Astrocyte (in vitro differentiated cells and primary cell): ENCODE measurements at regions not wholly inside any gene's neighbourhood (a gene's known extent, or its start where the extent isn't known, plus 50 kb on each side); places are given as distances from the start of the nearest gene placed in this dataset.
"Not testable (repeated sequence)": the region's sequence is repeated elsewhere in the genome, so short reads cannot be mapped to it uniquely, and the experiment has no call there.

ENCODE experiments used
- DNase-seq: peaks from one replicate; pipeline ENCODE4 v3.0.0-alpha.2; 2010; ENCODE audit warnings: low read depth
- FAIRE-seq: peaks from 2 replicates; lab custom pipeline; 2011; peaks lifted over from hg19 to GRCh38; lab: Jason Lieb, UNC
- H2AFZ ChIP-seq: 2 replicates; pipeline ENCODE4 v1.6.0; 2012; ENCODE audit warnings: low read depth, low read length, inconsistent platforms
- H3K27ac ChIP-seq: 2 replicates; pipeline ENCODE4 v1.5.1; 2011; ENCODE audit warnings: low read depth, low read length, inconsistent platforms
- H3K27me3 ChIP-seq: 2 replicates; pipeline ENCODE4 v1.6.0; 2011; ENCODE audit warnings: low read length, inconsistent platforms; ENCODE audit not compliant: insufficient read depth
- H3K36me3 ChIP-seq: 2 replicates; pipeline ENCODE4 v1.5.1; 2011; ENCODE audit warnings: low read length, inconsistent platforms; ENCODE audit not compliant: insufficient read depth
- H3K4me1 ChIP-seq: 2 replicates; pipeline ENCODE4 v1.5.1; 2011; ENCODE audit warnings: low read length, inconsistent platforms; ENCODE audit not compliant: insufficient read depth
- H3K4me2 ChIP-seq: 2 replicates; pipeline ENCODE4 v1.6.0; 2012; ENCODE audit warnings: low read length, inconsistent platforms
- H3K4me3 ChIP-seq: 2 replicates; pipeline ENCODE4 v1.5.1; 2011; ENCODE audit warnings: low read depth, mild to moderate bottlenecking, low read length, inconsistent platforms; ENCODE audit not compliant: insufficient read depth
- H3K79me2 ChIP-seq: 2 replicates; pipeline ENCODE4 v1.6.0; 2012; ENCODE audit warnings: mild to moderate bottlenecking, low read length, inconsistent platforms; ENCODE audit not compliant: insufficient read depth
- H3K9ac ChIP-seq: 2 replicates; pipeline ENCODE4 v1.6.0; 2012; ENCODE audit warnings: mild to moderate bottlenecking, low read length, inconsistent platforms
- H3K9me3 ChIP-seq: 2 replicates; pipeline ENCODE4 v1.5.1; 2012; ENCODE audit warnings: low read depth, mild to moderate bottlenecking, low read length, inconsistent platforms; ENCODE audit not compliant: insufficient read depth
- H4K20me1 ChIP-seq: 2 replicates; pipeline ENCODE4 v1.6.0; 2012; ENCODE audit warnings: low read length, inconsistent platforms; ENCODE audit not compliant: insufficient read depth
- H3K27ac Mint-ChIP-seq: one replicate; pipeline ENCODE4 v1.8.0; 2021; ENCODE audit warnings: mild to moderate bottlenecking, mixed read lengths; ENCODE audit not compliant: unreplicated experiment
- H3K27me3 Mint-ChIP-seq: one replicate; pipeline ENCODE4 v1.8.0; 2021; ENCODE audit warnings: low read depth, mixed read lengths; ENCODE audit not compliant: unreplicated experiment
- H3K36me3 Mint-ChIP-seq: one replicate; pipeline ENCODE4 v1.8.0; 2021; ENCODE audit warnings: low read depth, mixed read lengths; ENCODE audit not compliant: unreplicated experiment
- H3K4me1 Mint-ChIP-seq: one replicate; pipeline ENCODE4 v1.8.0; 2021; ENCODE audit warnings: low read depth, mixed read lengths; ENCODE audit not compliant: unreplicated experiment
- H3K4me3 Mint-ChIP-seq: one replicate; pipeline ENCODE4 v1.8.0; 2021; ENCODE audit warnings: mild to moderate bottlenecking, moderate library complexity, mixed read lengths; ENCODE audit not compliant: unreplicated experiment
- H3K9me3 Mint-ChIP-seq: one replicate; pipeline ENCODE4 v1.8.0; 2021; ENCODE audit warnings: mild to moderate bottlenecking, mixed read lengths; ENCODE audit not compliant: unreplicated experiment
- EZH2 ChIP-seq: IDR thresholded peaks from 2 replicates; pipeline ENCODE4 v1.6.1; 2012; ENCODE audit warnings: mild to moderate bottlenecking, low read length, inconsistent platforms; ENCODE audit not compliant: insufficient read depth
- TF ChIP-seq, protein P1 (sequence below): IDR thresholded peaks from 2 replicates; pipeline ENCODE4 v1.5.1; 2011; ENCODE audit warnings: low read depth, mild to moderate bottlenecking, inconsistent platforms, low read length, moderate library complexity; ENCODE audit not compliant: insufficient read depth

DNA sequence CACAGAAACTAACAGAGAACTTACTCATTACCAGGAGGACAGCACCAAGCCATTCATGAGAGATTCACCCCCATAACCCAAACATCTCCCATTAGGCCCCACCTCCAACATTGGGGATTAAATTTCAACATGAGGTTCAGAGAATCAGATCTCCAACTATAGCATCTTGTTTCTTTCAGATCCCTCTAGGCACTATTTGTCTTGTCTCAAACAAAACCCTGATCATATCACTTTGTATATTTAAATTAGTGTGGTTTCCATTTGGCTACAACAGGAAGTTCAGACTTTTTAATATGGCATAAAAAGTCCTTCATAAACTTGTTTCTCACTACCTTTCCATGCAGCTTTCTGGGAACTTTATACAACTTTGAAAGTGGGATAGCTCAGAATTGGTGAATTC, 699.0 kb upstream of the MIR17HG start:
- H3K27me3 Mint-ChIP-seq, result no peaks in the 10 kb centered on the region
- TF ChIP-seq, protein P1, sequence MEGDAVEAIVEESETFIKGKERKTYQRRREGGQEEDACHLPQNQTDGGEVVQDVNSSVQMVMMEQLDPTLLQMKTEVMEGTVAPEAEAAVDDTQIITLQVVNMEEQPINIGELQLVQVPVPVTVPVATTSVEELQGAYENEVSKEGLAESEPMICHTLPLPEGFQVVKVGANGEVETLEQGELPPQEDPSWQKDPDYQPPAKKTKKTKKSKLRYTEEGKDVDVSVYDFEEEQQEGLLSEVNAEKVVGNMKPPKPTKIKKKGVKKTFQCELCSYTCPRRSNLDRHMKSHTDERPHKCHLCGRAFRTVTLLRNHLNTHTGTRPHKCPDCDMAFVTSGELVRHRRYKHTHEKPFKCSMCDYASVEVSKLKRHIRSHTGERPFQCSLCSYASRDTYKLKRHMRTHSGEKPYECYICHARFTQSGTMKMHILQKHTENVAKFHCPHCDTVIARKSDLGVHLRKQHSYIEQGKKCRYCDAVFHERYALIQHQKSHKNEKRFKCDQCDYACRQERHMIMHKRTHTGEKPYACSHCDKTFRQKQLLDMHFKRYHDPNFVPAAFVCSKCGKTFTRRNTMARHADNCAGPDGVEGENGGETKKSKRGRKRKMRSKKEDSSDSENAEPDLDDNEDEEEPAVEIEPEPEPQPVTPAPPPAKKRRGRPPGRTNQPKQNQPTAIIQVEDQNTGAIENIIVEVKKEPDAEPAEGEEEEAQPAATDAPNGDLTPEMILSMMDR, result no peak
- no peak for TF ChIP-seq EZH2
- Histone ChIP-seq H3K36me3 (no peaks in the 10 kb centered on the region), H3K27me3 (no peaks in the 10 kb centered on the region), H4K20me1 (no peaks in the 10 kb centered on the region), H2AFZ (no peak overlapping the region), H3K4me1 (no peaks in the 10 kb centered on the region), H3K9ac (no peak overlapping the region), H3K9me3 (peaks cover 3% of the 10 kb centered on the region), H3K4me2 (no peak overlapping the region), H3K4me3 (no peak overlapping the region), H3K27ac (no peak overlapping the region), H3K79me2 (no peaks in the 10 kb centered on the region)
- no peak for DNase-seq
- no peak overlapping the region for H3K27ac Mint-ChIP-seq
- H3K4me1 Mint-ChIP-seq, result no peaks in the 10 kb centered on the region
- no peak overlapping the region for H3K4me3 Mint-ChIP-seq
- FAIRE-seq, result no peak
- H3K36me3 Mint-ChIP-seq, result peaks cover 2% of the 10 kb centered on the region
- H3K9me3 Mint-ChIP-seq, result peaks cover 17% of the 10 kb centered on the region

DNA sequence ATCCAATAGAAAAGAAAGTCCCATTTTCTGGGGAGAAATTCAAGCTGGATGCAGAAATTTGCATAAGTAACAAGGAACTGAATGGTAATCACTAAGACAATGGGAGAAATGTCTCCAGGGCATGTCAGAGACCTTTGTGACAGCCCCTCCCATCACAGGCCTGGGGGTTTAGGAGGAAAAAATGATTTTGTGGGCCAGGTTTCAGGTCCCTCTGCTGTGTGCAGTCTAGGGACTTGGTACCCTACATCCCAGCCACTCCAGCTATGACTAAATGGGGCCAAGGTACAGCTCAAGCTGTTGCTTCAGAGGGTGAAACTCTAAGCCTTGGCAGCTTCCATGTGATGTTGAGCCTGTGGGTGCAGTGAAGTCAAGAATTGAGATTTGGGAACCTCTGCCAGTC, 695.5 kb upstream of the MIR17HG start:
- Histone ChIP-seq H3K4me1 (no peaks in the 10 kb centered on the region), H3K36me3 (no peaks in the 10 kb centered on the region), H4K20me1 (no peaks in the 10 kb centered on the region), H3K27ac (no peak overlapping the region), H3K4me3 (no peak overlapping the region), H2AFZ (no peak overlapping the region), H3K9me3 (peaks cover 3% of the 10 kb centered on the region), H3K27me3 (no peaks in the 10 kb centered on the region), H3K4me2 (no peak overlapping the region), H3K79me2 (no peaks in the 10 kb centered on the region), H3K9ac (no peak overlapping the region)
- no peaks in the 10 kb centered on the region for H3K27me3 Mint-ChIP-seq
- H3K4me3 Mint-ChIP-seq, result no peak overlapping the region
- peaks cover 14% of the 10 kb centered on the region for H3K9me3 Mint-ChIP-seq
- no peaks in the 10 kb centered on the region for H3K4me1 Mint-ChIP-seq
- FAIRE-seq, result no peak
- no peak overlapping the region for H3K27ac Mint-ChIP-seq
- DNase-seq, result no peak
- no peaks in the 10 kb centered on the region for H3K36me3 Mint-ChIP-seq
- no peak for TF ChIP-seq EZH2
- TF ChIP-seq, protein P1, result no peak

DNA sequence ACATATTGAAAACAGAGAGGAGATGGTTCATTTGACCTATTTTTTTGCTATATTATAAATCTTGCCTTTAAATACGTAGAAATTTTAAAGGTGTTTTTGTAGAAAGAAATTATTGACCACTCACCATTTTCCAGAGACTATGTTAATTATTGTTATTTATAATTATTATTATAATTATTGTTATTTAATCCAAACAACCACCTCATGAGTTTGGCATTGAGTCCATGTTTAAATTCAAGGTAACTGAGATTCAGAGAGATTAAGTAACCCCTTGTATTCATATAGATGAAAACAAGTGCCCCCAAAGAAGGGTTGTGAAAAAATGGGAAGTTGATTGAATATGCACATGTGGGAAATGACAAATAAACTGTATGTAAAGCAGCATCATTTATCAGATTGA, 692.5 kb upstream of the MIR17HG start:
- no peaks in the 10 kb centered on the region for H3K36me3 ChIP-seq
- TF ChIP-seq, protein P1, result no peak
- TF ChIP-seq EZH2, result no peak
- no peak overlapping the region for H3K4me2 ChIP-seq
- Mint-ChIP-seq H3K27ac (no peak overlapping the region), H3K9me3 (peaks cover 14% of the 10 kb centered on the region), H3K27me3 (no peaks in the 10 kb centered on the region), H3K4me3 (no peak overlapping the region), H3K36me3 (no peaks in the 10 kb centered on the region), H3K4me1 (no peaks in the 10 kb centered on the region)
- H2AFZ ChIP-seq, result no peak overlapping the region
- no peaks in the 10 kb centered on the region for H3K27me3 ChIP-seq
- no peaks in the 10 kb centered on the region for H3K4me1 ChIP-seq
- no peaks in the 10 kb centered on the region for H4K20me1 ChIP-seq
- no peak overlapping the region for H3K27ac ChIP-seq
- FAIRE-seq (no peak), DNase-seq (no peak)
- no peak overlapping the region for H3K4me3 ChIP-seq
- H3K9ac ChIP-seq, result no peak overlapping the region
- H3K9me3 ChIP-seq, result peaks cover 3% of the 10 kb centered on the region
- H3K79me2 ChIP-seq, result no peaks in the 10 kb centered on the region

DNA sequence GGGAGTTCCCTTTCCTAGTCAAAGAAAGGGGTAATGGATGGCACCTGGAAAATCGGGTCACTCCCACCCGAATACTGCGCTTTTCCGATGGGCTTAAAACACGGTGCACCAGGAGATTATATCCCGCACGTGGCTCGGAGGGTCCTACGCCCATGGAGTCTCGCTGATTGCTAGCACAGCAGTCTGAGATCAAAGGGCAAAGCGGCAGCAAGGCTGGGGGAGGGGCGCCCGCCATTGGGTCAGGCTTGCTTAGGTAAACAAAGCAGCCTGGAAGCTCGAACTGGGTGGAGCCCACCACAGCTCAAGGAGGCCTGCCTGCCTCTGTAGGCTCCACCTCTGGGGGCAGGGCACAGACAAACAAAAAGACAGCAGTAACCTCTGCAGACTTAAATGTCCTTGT, 683.3 kb upstream of the MIR17HG start:
- not testable (repeated sequence) for DNase-seq, H3K36me3 Mint-ChIP-seq, H3K4me3 Mint-ChIP-seq, H3K4me2 ChIP-seq, H3K36me3 ChIP-seq, H3K27ac Mint-ChIP-seq, H3K27me3 ChIP-seq, H3K27ac ChIP-seq, FAIRE-seq, H3K4me3 ChIP-seq, H3K27me3 Mint-ChIP-seq, H2AFZ ChIP-seq, H3K9me3 Mint-ChIP-seq, H3K4me1 ChIP-seq, H3K9me3 ChIP-seq, H3K9ac ChIP-seq, H3K4me1 Mint-ChIP-seq, H3K79me2 ChIP-seq, H4K20me1 ChIP-seq
